COLO829 (cell line): ENCODE measurements at regions not wholly inside any gene's neighbourhood (a gene's known extent, or its start where the extent isn't known, plus 50 kb on each side); places are given as distances from the start of the nearest gene placed in this dataset.

Experiments
- DNase-seq: peaks from one replicate; pipeline ENCODE4 v3.0.0; 2012; ENCODE audit warnings: low spot score

DNA sequence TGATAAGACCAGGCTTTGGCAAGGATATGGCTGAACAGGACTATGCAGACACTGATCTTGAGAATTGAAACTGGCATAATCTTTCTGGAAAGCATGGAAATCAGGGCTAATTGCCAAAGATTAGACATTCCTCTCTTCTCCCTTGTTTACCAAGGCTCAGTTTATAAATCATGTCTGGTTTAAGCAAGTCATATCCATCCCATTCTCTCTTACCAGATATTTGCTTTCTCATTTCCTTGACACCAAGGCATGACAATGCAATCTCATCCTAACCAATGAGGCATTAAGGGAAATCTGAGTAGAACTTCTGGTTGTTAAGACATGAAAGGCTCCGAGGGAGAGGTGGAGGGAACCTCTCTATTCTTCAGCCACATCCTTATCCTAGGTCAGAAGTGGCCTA, 110.3 kb upstream of the CEP85L start:
- DNase-seq: no peak

DNA sequence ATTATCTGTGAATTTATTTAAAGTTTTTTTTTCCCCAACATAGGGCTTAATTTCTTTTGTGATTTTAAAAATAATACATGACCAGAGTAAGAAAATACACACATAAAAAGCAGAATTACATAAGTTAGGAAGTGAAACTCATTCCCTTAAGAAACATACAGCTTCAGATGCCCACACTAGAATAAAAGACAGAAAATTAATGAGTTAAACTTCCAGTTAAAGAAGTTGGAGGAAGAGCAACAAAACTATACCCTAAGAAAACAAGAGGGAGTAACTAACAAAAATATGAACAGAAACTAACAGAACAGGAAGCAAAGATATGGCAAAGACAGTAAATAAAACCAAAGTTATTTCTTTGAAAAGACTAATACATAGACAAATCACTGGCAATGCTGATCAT, 107.6 kb upstream of the CEP85L start:
- no peak for DNase-seq

DNA sequence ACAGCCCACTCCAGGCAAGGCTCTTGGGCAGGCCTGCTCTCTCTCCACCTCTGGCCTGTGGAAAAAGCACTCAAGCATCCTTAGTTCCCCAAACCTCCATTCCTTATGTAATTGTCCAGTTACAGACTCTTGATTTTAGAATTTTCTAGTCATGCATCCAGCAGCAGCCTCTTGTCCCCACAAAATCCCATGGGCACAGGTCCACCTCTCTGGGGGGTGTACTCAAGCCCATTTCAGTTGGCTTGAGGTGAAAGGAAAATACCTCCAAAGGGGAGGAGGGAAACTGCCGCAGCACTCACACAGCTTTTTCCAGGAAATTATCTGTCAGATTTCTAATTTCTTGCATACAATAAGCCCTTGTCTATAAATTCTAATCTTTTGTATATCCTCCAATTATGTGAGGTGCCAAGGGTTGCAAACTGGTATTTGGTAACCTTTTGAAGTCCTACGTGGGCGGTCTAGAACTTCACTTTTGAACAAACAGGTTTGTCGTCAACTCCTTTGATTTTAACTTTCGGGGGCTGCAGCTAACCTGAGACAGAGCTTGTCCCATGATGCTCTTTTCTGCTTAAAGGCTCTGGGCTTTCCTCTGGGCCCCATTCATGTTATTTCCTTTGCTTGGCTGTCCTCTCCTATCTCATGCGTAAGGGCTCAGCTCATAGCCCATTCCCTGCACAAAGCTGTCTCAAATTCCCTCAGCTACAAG, 104.7 kb upstream of the CEP85L start:
- no peak for DNase-seq

DNA sequence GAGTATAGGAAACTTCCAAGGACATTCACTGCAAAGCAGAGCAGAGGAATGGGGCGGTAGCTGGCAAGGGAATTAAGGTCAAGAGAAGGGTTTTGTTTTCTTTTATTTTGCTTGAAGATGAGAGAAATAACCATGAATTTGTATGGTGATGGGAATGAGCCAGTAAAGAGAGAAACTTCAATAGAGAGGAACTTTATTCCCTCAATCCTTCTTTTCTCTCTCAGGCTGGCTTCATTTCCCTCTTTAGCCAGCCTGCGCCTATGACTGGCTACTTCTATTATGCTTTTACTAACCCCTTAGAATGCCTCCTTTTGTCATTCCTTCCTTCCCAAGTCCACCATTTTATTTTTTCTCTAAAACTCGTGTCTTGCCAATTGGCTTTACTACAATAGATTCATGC, 101.4 kb upstream of the CEP85L start:
- DNase-seq: no peak

DNA sequence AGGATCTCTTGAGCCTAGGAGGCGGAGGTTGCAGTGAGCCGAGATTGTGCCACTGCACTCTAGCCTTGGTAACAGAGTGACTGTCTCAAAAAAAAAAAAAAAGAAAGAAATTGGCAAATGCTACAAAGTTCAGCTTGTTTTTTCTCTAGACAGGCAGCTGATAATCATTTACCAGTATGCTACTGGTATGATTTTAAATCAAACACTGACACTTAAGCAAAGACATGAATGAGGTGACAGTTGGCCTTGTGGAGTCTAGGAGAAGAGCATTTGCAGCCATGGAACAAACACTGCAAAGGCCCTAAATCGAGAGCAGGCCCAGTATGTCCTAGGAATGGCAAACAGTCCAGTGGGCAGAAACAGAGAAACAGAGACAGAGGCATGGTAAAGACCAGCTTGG, 99.7 kb upstream of the CEP85L start:
- DNase-seq: no peak

DNA sequence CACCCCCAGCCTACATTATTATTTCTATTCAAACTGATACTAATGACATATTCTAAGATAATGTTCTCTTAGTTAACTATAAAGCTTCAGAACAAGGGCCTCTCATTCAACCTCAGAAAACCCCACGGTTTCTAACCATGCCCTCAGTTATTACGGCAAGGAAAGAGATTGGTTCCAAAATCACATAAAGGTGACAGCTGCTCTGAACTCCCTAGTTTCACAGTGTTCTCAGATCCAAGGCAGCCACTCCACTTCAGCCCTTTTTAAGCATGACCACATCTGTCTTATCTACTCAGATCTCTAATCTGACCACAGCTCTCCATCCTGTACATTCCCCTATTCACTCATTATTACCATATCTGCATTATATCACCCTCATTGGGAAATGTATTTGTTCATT, 98.8 kb upstream of the CEP85L start:
- DNase-seq: no peak

DNA sequence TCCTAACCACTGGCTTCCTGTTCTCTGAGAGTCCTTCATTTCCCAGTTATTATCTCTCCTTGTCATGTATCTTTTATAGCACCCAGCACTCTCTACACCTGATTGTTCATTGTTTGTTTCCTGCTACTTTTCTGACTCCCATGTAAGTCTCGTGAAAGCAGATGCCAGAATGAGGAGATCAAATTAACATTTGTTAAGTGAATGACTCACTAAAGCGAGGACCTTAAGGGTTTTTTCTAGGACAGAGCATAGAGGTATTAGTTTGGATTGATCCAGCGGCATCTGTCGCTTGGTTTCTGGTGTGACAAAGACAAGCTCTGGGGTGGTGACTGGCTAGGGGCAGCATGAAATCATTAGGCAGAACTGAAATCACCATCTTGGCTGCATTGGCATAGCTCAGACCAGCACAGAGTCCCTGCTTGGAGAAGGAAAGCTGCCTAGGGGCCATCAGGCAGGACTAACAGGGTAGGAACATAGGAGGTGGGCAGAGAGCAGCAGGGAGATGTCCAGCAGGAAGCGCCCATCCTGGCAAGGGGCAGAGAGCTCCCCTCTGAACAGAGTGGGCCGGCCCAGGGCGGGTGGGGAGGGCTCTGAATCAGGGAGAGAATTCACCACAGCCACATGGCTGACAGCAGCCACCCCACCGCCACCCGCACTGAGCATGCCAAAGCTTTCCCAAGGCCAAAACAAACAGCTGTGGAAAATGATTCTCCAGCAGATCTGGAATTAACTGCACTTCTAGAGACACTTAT, 97.1 kb upstream of the CEP85L start:
- peak; percentile 40 for DNase-seq

DNA sequence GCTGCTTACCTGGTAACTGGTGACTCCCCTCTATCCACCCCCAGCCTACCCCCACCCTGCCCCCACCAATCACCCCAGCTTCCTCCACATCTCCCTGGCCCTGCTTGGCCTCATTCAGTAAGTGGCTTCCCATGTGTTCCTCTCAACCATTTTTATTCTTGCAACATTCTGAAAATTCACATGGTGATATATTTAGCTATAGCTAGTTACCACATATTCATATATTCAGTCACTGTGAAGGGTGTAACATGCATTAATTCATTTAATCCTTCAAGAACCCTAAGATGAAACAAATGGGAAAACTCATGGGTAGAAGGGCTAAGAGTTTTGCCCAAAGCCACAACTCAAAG, 95.4 kb upstream of the CEP85L start:
- no peak for DNase-seq

DNA sequence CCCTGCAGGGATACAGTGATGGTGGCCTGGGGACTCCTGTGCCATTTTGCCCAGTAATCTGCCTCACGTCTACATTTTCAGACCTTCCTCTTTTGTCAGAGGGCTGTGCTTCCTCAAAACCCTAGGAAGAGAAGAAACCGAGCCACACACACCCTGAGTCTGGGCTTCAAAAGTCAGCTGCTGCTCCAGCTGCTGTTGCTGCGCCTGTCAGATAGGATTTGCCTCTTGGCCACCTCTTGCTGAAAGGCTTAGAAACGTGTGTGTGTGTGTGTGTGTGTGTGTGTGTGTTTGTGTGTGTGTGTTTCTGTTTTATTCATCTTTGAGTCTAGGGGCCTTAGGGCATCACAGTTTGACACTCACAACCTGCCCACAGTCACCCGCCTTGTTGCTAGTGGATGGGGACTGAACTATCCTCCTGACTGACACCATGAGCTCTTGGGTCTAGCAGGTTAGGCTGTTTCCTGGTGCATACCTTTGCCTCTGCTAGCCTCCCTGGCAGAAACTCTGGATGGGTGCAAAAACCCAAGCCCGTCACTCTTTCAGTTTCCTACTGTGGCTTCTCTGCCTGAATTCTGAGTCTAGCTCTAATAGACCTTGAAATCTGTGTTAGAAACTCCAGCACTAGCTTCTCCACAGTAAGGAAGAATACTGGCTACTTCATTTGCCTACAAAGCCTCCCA, 94.9 kb upstream of the CEP85L start:
- DNase-seq: no peak

DNA sequence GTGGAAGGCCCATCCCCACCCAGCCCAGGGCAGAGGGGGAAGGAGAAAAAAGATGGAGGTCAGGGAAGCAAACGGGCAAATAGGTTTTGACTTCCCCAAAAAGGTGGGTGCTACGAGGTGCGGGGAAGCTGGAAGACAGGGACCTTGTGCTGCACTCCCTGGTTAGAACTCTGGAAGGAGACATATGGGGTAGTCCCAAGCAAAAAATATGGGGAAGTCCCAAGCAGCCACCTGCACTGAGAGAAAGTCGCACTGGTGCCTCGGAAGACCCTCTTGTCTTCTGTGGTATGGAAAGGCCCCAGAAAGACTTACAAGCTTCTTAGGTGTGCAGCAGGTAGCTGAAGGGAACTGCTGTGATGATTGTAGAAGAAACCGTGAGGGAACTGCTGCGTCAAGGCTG, 93.8 kb upstream of the CEP85L start:
- DNase-seq: no peak

DNA sequence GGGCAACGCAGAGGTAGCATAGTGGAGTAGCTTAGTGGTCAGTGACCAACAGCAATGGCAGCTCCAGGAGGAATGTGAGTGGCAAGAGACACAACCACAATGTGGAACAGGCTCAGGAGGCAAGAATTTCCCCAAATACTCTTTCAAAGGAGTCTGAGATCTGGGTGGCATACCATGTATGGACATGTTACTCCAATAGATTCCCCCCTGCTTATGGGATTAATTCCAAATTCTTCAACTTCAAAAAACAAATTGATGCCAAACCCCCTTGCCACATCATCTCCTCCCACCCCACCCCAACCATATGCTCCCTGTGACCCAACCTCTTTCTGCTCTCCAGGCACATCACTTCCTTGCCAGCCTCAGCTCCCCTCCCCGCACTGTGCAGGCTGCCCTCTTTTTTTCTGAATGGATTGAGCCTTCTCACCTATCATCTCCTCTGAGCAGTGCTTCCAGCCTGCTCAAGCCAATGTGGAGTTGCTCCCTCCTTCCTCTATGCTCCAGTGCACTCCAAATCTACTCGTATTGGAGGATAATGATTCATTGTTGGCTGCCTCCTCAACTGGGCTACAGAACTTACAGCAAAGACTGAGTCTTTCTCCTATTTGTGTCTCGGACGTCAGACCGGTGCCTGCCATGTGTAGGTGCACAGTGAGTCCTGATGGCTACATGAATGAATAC, 93.0 kb upstream of the CEP85L start:
- no peak for DNase-seq

DNA sequence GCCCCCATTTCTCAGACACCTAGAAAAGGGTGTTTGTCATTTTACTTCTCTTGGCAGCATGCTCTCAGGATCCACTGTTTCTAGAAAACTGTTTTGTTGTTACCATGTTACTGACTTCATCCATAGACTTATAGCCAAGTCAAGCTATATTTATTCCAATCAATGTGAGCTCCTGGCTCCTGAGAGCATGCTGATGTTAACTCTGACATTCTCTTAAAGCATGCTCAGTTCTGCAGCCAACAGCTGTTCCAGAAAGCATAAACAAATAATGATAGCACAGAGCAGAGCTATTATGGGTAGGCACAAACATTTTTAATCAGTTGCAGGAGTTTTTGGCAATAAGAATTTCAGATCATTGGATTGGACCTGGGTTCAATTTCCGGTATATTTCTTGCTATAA, 92.4 kb upstream of the CEP85L start:
- DNase-seq: no peak

DNA sequence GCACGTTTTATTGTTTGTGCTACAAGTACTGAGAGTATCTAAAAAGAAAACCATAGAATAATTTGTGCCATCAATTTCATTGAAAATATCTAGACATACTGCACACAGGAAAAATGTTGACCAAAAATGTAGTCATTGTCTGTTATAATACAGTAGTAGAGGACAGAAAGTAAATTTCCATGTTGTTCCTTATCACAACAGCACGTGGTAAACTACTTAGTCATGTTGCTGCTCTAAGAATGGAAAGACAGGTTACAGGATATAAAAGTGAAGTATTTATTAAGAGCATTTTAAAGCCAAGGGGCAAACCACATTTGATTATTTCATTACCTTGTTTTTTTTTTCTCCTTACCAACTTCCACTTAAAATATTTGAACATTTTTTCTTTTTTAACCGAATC, 89.0 kb upstream of the CEP85L start:
- no peak for DNase-seq

DNA sequence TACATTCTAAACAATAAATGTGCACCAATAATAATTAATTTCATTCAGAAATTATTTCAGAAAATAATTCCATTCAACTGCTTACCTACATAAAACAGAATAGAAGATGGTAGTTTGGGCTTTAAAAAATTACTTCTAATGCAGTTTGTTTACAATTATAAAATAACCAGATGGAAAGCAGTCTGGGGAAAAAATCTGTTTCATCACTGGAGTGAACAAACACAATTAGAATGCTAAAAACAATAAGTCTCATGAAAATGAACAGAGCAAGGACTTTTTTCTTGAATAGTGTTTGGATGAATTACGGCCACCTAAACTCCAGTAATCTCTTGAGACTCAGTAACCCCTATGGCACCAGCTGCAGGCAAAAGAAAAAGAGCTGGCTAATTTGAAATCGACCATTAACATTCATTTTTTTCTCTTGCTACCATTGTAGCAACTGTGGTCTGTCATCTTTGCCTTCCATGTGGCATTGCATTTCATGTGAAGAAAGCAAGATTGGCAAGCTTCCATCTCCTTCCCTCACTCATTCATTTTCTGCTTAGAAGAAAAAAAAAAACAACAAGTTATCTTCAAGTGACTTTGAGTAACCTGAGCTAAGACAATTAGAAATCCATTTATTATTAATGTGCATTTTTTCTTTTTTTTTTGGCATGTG, 88.4 kb upstream of the CEP85L start:
- DNase-seq: no peak

DNA sequence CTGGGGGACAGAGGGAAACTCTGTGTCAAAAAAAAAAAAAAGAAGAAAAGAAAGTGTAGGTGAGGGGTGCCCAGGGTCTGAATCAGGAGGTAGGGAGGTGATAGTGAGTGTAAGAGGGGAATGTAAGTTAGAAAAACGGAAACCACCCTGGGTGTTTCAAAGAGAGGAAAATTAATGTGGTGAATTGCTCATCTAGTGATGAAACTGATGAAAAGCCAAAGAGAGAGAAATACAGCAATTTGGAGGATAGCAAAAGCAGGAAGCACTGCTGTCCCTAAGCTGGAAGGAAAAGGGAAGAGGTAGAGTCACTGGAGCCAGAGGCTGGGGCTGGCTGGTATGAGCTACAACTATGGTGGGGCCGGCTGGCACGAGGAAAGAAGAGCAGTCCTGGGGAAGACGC, 85.0 kb upstream of the CEP85L start:
- DNase-seq: no peak

DNA sequence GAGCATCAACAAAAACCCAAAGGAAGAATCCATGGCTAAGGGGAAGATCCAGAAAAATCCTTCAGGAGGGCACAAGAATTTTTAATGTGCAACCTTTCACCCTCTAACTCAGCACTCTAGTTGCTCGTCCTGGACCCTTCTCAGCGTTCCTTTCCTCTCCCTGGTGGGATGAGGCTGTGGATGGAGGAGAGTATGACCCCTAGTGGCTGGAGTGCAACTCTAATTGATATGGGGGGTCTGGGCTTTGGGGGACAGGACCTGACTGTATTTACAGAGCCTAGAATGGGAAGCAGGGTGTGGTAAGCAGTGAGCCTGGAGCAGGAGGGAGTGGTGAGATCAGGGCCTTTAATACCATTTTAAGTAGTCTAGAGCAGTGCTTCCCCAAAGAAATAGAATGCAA, 83.9 kb upstream of the CEP85L start:
- DNase-seq: no peak

DNA sequence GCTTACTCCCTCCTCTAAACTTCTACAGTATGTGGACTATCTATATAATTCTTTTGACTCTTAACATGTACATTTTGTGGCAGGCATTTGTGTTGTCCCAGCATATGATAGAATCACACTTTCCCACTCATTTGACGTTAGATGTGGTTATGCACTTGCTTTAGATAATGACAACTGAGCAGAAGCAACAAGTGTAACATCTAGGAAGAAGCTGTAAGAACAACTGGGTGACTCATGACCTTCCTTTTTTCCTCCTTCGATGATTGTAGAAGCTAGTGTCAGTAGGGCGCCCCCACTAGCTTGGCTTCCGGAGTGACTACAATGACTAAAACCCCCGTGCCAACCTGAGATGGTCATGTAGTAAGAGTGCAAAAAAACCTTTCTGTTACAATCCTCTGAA, 74.6 kb upstream of the CEP85L start:
- no peak for DNase-seq

DNA sequence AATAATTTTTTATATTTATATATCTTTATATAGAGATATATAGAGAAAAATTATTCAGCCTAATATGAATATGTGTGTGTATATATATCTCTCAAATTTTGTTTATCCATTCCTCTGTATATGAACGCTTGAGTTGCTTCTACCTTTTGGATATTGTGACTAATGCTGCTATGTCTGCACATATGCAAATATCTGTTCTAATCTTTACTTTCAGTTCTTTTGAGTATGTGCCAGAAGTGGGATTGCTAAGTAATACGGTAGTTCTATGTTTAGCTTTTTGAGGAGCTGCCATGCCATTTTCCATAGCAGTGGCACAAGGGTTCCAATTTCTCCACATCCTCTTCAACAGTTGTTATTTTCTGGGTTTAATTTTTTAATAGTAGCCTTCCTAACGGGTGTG, 72.8 kb upstream of the CEP85L start:
- DNase-seq: no peak

DNA sequence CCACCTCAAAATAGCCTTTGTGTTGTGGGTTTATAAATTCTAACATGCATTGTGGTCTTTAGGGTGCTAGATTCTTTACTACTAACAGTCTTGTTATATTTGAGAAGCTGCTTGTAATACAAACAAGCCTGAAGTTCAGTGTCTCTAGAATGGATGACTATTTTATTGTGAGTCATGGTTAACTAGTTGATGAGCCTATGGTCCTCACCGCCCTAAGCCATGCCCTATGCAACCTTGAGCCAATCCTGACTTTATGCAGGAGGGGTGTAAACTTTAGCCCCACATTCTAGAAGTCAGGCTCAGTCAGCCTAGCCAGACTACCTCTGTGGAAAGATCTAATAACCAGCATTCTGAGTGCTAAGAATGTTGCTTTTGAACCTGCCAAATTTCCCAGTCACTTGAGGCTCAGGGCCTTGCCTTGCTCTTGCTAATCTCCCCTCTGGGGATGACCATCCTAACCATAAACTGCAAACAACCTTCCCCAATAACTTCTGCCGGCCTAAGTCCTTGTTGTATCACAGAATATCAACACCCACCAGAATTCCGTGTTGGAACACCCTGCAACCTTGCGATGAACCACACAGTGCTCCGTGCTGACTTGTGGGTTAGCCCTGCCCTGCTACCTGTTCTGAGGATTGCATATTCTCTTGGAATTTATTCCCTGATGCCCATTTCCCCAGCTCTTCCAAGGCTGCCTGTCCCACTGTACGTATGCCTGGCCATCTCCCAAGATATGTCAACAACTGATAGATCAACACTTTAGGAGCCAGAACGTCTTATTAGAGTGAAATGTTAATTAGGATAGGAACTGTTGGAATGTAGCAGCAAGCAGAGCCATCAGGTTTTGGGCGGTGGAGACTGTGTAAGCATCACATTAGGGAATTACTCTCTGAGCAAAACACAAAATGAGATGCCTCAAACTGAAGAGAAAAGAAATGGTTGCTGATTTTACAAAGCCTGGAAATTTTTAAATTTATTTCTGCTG, 71.7 kb upstream of the CEP85L start:
- no peak for DNase-seq

DNA sequence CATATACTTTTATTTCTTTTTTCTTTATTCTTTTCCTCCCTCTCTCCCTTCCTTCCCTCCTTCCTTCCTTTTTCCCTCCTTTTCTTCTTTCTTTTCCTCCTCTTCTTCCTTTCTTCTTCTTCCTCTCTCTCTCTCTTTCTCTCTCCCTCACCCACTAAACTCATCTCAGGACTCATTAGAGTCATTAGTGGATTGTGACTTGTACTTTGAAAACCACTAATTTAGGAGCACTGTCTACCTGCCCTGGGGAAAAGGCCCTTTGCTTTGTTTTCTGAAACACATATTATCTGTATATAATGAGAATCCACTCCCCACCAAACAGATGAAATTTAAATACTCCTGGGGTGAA, 68.7 kb upstream of the CEP85L start:
- DNase-seq: no peak
